ENCODE measurements at regions not wholly inside any gene's neighbourhood (a gene's known extent, or its start where the extent isn't known, plus 50 kb on each side); places are given as distances from the start of the nearest gene placed in this dataset.
"Not testable (repeated sequence)": the region's sequence is repeated elsewhere in the genome, so short reads cannot be mapped to it uniquely, and the experiment has no call there.

GRCh38 chr10:59036311-59037017 is 140.0 kb upstream of the PHYHIPL start:
- H3K27me3 ChIP-seq (ENCODE audit: insufficient read depth, poor library complexity, severe bottlenecking): no peaks in the 10 kb centered on the region
- no peak for TF ChIP-seq CTCF (IDR thresholded peaks at IDR 0.05; ENCODE audit: poor library complexity, severe bottlenecking)
- DNase-seq (ENCODE audit: low spot score) (no peak), ATAC-seq (ENCODE audit: low read depth) (no peak)
- no peak overlapping the region for H3K27ac ChIP-seq (ENCODE audit: poor library complexity, severe bottlenecking)
- no peaks in the 10 kb centered on the region for H3K36me3 ChIP-seq (ENCODE audit: low read depth)
- no peaks in the 10 kb centered on the region for H3K9me3 ChIP-seq (ENCODE audit: severe bottlenecking)
- no peaks in the 10 kb centered on the region for H3K4me1 ChIP-seq (ENCODE audit: insufficient read depth, poor library complexity, severe bottlenecking)
- H3K4me3 ChIP-seq (ENCODE audit: severe bottlenecking): no peak overlapping the region

DNA sequence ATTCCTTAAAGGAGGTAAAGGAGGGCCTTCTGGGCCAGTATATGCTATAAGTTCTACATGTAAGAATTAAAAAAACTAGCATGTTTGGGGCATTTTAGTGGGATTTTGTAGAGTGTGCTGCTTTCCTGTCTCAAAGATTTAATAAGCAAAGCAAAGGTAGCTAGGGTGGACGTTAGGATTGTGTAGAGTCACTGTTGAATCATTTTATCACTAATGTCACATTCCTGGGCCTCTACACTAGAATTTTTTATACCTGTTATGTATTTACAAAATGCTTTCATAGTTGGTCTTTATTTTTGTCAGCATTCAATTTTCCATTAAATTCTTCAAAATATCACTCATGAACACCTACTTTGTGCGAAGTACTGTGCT is 139.4 kb upstream of the PHYHIPL start:
- H3K4me1 ChIP-seq (ENCODE audit: insufficient read depth, poor library complexity, severe bottlenecking): no peaks in the 10 kb centered on the region
- no peaks in the 10 kb centered on the region for H3K27me3 ChIP-seq (ENCODE audit: insufficient read depth, poor library complexity, severe bottlenecking)
- H3K27ac ChIP-seq (ENCODE audit: poor library complexity, severe bottlenecking): no peak overlapping the region
- no peak for TF ChIP-seq CTCF (IDR thresholded peaks at IDR 0.05; ENCODE audit: poor library complexity, severe bottlenecking)
- H3K4me3 ChIP-seq (ENCODE audit: severe bottlenecking): no peak overlapping the region
- no peaks in the 10 kb centered on the region for H3K9me3 ChIP-seq (ENCODE audit: severe bottlenecking)
- ATAC-seq (ENCODE audit: low read depth) (no peak), DNase-seq (ENCODE audit: low spot score) (no peak)
- no peaks in the 10 kb centered on the region for H3K36me3 ChIP-seq (ENCODE audit: low read depth)

DNA sequence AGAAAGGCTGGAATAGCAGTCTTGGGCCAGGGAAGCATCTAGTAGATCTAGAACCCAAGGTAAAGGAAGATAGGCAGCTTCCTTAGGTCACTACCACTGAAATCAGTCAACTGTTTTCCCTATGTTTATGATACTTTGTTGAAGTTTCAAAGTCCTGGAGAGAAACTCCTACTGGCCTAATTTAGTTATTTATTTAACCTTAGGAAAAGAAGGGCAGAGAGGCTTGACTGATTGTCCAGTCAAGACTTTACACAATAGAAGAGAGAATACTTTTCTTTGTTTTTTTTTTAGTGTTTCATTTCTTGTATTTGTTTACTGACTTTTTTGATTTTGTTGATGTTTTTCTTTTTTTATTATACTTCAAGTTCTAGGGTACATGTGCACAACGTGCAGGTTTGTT is 138.9 kb upstream of the PHYHIPL start:
- TF ChIP-seq CTCF (IDR thresholded peaks at IDR 0.05; ENCODE audit: poor library complexity, severe bottlenecking): no peak

DNA sequence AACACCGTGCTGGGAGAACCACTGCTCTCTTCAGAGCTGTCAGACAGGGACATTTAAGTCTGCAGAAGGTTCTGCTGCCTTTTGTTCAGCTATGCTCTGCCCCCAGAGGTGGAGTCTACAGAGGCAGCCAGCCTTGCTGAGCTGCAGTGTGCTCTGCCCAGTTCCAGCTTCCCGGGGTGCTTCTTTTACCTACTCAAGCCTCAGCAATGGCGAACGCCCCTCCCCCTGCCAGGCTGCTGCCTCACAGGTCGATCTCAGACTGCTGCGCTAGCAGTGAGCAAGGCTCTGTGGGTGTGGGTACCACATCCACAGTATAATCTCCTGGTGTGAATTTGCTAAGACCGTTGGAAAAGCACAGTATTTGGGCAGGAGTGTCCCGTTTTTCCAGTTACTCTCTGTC is 133.1 kb upstream of the PHYHIPL start:
- H3K27ac ChIP-seq (ENCODE audit: poor library complexity, severe bottlenecking); ATAC-seq (ENCODE audit: low read depth): not testable (repeated sequence)

More for the DNA sequence above, 138.9 kb upstream of the PHYHIPL start:
- Histone ChIP-seq H3K9me3 (ENCODE audit: severe bottlenecking) (no peaks in the 10 kb centered on the region), H3K4me1 (ENCODE audit: insufficient read depth, poor library complexity, severe bottlenecking) (no peaks in the 10 kb centered on the region), H3K4me3 (ENCODE audit: severe bottlenecking) (no peak overlapping the region), H3K27ac (ENCODE audit: poor library complexity, severe bottlenecking) (no peak overlapping the region), H3K27me3 (ENCODE audit: insufficient read depth, poor library complexity, severe bottlenecking) (no peaks in the 10 kb centered on the region), H3K36me3 (ENCODE audit: low read depth) (no peaks in the 10 kb centered on the region)
- DNase-seq (ENCODE audit: low spot score) (no peak), ATAC-seq (ENCODE audit: low read depth) (no peak)

GRCh38 chr10:59047180-59047579 is 129.3 kb upstream of the PHYHIPL start:
- TF ChIP-seq CTCF (IDR thresholded peaks at IDR 0.05; ENCODE audit: poor library complexity, severe bottlenecking): no peak
- Histone ChIP-seq H3K36me3 (ENCODE audit: low read depth) (no peaks in the 10 kb centered on the region), H3K27ac (ENCODE audit: poor library complexity, severe bottlenecking) (no peak overlapping the region), H3K4me1 (ENCODE audit: insufficient read depth, poor library complexity, severe bottlenecking) (no peaks in the 10 kb centered on the region), H3K27me3 (ENCODE audit: insufficient read depth, poor library complexity, severe bottlenecking) (no peaks in the 10 kb centered on the region), H3K9me3 (ENCODE audit: severe bottlenecking) (no peaks in the 10 kb centered on the region), H3K4me3 (ENCODE audit: severe bottlenecking) (no peak overlapping the region)
- ATAC-seq (ENCODE audit: low read depth) (no peak), DNase-seq (ENCODE audit: low spot score) (no peak)

More for the DNA sequence above, 133.1 kb upstream of the PHYHIPL start:
- not testable (repeated sequence) for H3K4me1 ChIP-seq (ENCODE audit: insufficient read depth, poor library complexity, severe bottlenecking); DNase-seq (ENCODE audit: low spot score); H3K4me3 ChIP-seq (ENCODE audit: severe bottlenecking); H3K9me3 ChIP-seq (ENCODE audit: severe bottlenecking); H3K27me3 ChIP-seq (ENCODE audit: insufficient read depth, poor library complexity, severe bottlenecking); H3K36me3 ChIP-seq (ENCODE audit: low read depth)
